GM23248 (cell line): ENCODE measurements at regions not wholly inside any gene's neighbourhood (a gene's known extent, or its start where the extent isn't known, plus 50 kb on each side); places are given as distances from the start of the nearest gene placed in this dataset.
A peak's percentile ranks its signal among the peaks of the same experiment; 100 is the strongest.

Experiments
- DNase-seq: peaks from one replicate; pipeline ENCODE4 v3.0.0-alpha.2; 2015
- H2AFZ ChIP-seq: fragments of 200-600 bp; sonication (generic); 2 replicates; pipeline ENCODE4 v1.6.1; 2016; ENCODE audit warnings: antibody characterized with exemption
- H3F3A ChIP-seq: fragments of 200-600 bp; sonication (generic); 2 replicates; pipeline ENCODE4 v1.6.1; 2016; ENCODE audit warnings: mild to moderate bottlenecking, antibody characterized with exemption, mixed run types; ENCODE audit not compliant: insufficient read depth
- H3K27ac ChIP-seq: fragments of 200-600 bp; sonication (generic); 2 replicates; pipeline ENCODE4 v1.5.1; 2016; ENCODE audit warnings: mild to moderate bottlenecking
- H3K27me3 ChIP-seq: fragments of 200-600 bp; sonication (generic); replicated peaks from 2 replicates; pipeline ENCODE4 v1.6.1; 2016; ENCODE audit warnings: mild to moderate bottlenecking; ENCODE audit not compliant: insufficient read depth
- H3K36me3 ChIP-seq: fragments of 200-600 bp; sonication (generic); 2 replicates; pipeline ENCODE4 v1.6.1; 2016; ENCODE audit warnings: low read depth, mild to moderate bottlenecking
- H3K4me1 ChIP-seq: fragments of 200-600 bp; sonication (generic); 2 replicates; pipeline ENCODE4 v1.6.1; 2016; ENCODE audit warnings: mild to moderate bottlenecking; ENCODE audit not compliant: insufficient read depth
- H3K4me2 ChIP-seq: fragments of 200-600 bp; sonication (generic); one replicate; pipeline ENCODE4 v1.6.1; 2016; ENCODE audit warnings: mild to moderate bottlenecking; ENCODE audit not compliant: unreplicated experiment
- H3K4me3 ChIP-seq: fragments of 200-600 bp; sonication (generic); 2 replicates; pipeline ENCODE4 v1.5.1; 2016; ENCODE audit warnings: mild to moderate bottlenecking
- H3K79me2 ChIP-seq: fragments of 200-600 bp; sonication (generic); 2 replicates; pipeline ENCODE4 v1.6.1; 2016; ENCODE audit warnings: mild to moderate bottlenecking; ENCODE audit not compliant: insufficient read depth
- H3K9ac ChIP-seq: fragments of 200-600 bp; sonication (generic); 2 replicates; pipeline ENCODE4 v1.6.1; 2016; ENCODE audit warnings: mild to moderate bottlenecking
- H3K9me2 ChIP-seq: fragments of 200-600 bp; sonication (generic); 2 replicates; pipeline ENCODE4 v1.6.1; 2016; ENCODE audit warnings: mixed run types, mild to moderate bottlenecking, moderate library complexity; ENCODE audit not compliant: insufficient read depth
- H3K9me3 ChIP-seq: fragments of 200-600 bp; sonication (generic); one replicate; pipeline ENCODE4 v1.6.1; 2017; ENCODE audit warnings: low read depth
- H4K20me1 ChIP-seq: fragments of 200-600 bp; sonication (generic); 2 replicates; pipeline ENCODE4 v1.6.0; 2016; ENCODE audit not compliant: insufficient read depth
- EZH2 ChIP-seq: fragments of 200-600 bp; sonication (generic); IDR thresholded peaks from 2 replicates; pipeline ENCODE4 v1.6.1; 2018; ENCODE audit warnings: antibody characterized with exemption, mild to moderate bottlenecking; ENCODE audit not compliant: insufficient read depth, poor library complexity, severe bottlenecking
- EZH2phosphoT487 ChIP-seq: fragments of 200-600 bp; sonication (generic); IDR thresholded peaks from 2 replicates; pipeline ENCODE4 v1.6.1; 2018; ENCODE audit warnings: antibody characterized with exemption, moderate library complexity, mild to moderate bottlenecking, low read depth; ENCODE audit not compliant: insufficient read depth
- WGBS, 2 experiments: methylation state at CpG; one replicate each; pipeline ENCODE4 v1.1.6; 2015 to 2017; ENCODE audit warnings: low lambda C conversion rate in 2 of 2, low coverage in 1 of 2; ENCODE audit errors: missing lambda C conversion rate in 2 of 2; 5-methylcytosine and 5-hydroxymethylcytosine counted together
- in situ Hi-C: fragments of 300-500 bp; cut with MboI; formaldehyde crosslinking; loops from 2 replicates; pipeline ENCODE4 v1.15.0; 2020

DNA sequence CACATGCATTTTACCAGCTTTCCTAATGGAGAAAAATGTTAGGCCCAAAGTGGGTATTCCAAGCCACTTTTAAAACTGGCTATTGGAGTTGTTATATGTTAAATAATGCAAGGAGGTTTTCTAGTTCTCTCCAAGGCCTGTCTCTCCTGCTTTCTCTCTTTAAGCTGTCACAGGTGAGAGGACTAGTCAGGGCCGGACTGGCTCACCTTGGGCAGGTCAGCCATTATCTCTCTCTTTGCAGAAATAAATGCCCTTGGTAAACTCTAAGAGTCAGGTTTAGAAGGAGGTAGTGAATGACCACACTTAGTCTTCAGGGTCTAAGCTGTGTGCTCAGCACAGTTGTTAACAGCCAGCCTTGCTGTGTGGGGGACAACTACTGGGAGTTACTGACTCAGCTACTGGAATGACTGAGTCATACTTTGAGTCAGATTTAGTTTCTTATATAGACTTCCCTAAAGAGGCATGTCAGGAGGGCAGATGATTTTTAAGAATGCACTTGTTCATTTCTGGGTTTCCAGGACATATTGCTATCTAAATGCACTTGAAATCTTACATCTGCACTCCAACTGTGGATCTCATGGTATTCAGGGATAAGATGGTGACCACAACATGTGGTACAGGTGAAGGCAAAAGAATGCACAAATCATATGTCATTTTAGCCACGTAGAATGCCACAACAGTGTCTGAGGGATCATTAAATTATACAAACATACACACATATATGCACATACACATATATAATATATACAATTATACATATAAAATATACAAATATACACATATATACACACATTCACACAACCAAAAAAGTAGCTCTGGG lies 719.4 kb downstream of the EPM2A start:
- H2AFZ ChIP-seq: 0 out of 2 replicates have a peak overlapping the region, but pooled peaks have one; percentile 2
- no peaks in the 10 kb centered on the region for H3K79me2 ChIP-seq
- peak overlapping the region; percentile 61 for H3K27ac ChIP-seq
- peaks cover 22% of the 10 kb centered on the region for H3K4me1 ChIP-seq
- H3K9me3 ChIP-seq: no peaks in the 10 kb centered on the region
- H3K9ac ChIP-seq: peak overlapping the region; percentile 7; the same call in 1 of the 2 replicates
- H3K4me2 ChIP-seq: peak overlapping the region; percentile 37
- DNase-seq: peak; percentile 95
- H3K27me3 ChIP-seq: no peaks in the 10 kb centered on the region
- no peaks in the 10 kb centered on the region for H3K36me3 ChIP-seq
- H3K9me2 ChIP-seq: no peaks in the 10 kb centered on the region
- H3K4me3 ChIP-seq: no peak overlapping the region
- no peaks in the 10 kb centered on the region for H4K20me1 ChIP-seq
- peaks cover 21% of the 10 kb centered on the region for H3F3A ChIP-seq
- WGBS, 2 experiments: 23 to 36% methylated on average over 2 of the region's 2 CpGs
- TF ChIP-seq EZH2: no peak
- no peak for TF ChIP-seq EZH2phosphoT487
- in situ Hi-C loops: no loop called here

DNA sequence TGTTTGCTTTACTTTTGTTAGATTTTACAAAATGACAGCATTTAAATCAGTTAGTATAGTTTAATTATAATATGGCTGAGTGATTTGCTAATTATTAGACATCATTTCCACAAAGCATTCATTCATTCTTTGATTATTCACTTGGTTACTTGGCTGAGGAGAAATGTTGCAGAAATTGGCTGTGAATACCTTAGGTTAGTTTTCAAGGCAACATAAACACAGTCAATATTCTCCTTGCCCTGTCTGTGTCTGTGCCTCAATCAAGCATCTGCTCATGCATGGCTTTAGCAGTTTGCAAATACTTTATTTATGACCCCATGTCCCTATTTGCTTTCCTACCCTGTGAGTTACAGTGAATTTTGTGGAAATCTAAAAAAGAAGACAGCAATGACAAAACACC lies 718.3 kb downstream of the EPM2A start:
- Histone ChIP-seq H4K20me1 (no peaks in the 10 kb centered on the region), H3K4me3 (no peak overlapping the region), H3K27ac (no peak overlapping the region), H3K36me3 (no peaks in the 10 kb centered on the region), H3K4me2 (no peak overlapping the region), H2AFZ (no peak overlapping the region), H3K79me2 (no peaks in the 10 kb centered on the region), H3K9me2 (no peaks in the 10 kb centered on the region), H3K9ac (no peak overlapping the region), H3K9me3 (no peaks in the 10 kb centered on the region), H3K27me3 (no peaks in the 10 kb centered on the region), H3F3A (peaks cover 21% of the 10 kb centered on the region), H3K4me1 (peaks cover 22% of the 10 kb centered on the region)
- no peak for DNase-seq
- in situ Hi-C loops: no loop called here
- TF ChIP-seq EZH2phosphoT487: no peak
- no peak for TF ChIP-seq EZH2

DNA sequence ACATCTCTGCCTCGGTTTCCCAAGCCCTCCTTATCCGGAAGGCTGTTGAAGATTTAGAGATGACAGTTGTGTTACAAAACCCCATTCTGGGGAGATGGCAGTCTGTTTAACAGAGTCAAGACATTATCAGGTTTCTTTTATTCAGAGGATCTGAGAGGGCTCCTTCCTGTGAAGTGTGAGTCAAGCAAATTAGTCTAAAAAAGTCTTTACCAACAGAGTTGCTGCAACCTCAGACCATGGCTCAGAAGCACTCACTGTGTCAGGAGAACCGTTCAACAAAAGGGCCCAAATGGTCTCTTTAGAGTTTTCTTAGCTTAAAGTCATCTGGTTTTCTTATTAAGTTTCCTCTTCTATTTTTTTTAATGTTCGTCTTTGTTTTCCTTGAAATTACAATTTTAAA lies 717.8 kb downstream of the EPM2A start:
- Histone ChIP-seq H3K79me2 (no peaks in the 10 kb centered on the region), H3K36me3 (no peaks in the 10 kb centered on the region), H3K9me2 (no peaks in the 10 kb centered on the region), H3K27me3 (no peaks in the 10 kb centered on the region), H3K4me3 (no peak overlapping the region), H3F3A (peaks cover 21% of the 10 kb centered on the region), H3K9ac (no peak overlapping the region), H3K4me1 (peaks cover 22% of the 10 kb centered on the region), H2AFZ (no peak overlapping the region), H4K20me1 (no peaks in the 10 kb centered on the region), H3K9me3 (no peaks in the 10 kb centered on the region), H3K4me2 (no peak overlapping the region), H3K27ac (no peak overlapping the region)
- peak; percentile 60 for DNase-seq
- 71 to 79% methylated on average over 4 of the region's 4 CpGs for WGBS, 2 experiments
- in situ Hi-C loops: no loop called here
- no peak for TF ChIP-seq EZH2phosphoT487
- TF ChIP-seq EZH2: no peak

DNA sequence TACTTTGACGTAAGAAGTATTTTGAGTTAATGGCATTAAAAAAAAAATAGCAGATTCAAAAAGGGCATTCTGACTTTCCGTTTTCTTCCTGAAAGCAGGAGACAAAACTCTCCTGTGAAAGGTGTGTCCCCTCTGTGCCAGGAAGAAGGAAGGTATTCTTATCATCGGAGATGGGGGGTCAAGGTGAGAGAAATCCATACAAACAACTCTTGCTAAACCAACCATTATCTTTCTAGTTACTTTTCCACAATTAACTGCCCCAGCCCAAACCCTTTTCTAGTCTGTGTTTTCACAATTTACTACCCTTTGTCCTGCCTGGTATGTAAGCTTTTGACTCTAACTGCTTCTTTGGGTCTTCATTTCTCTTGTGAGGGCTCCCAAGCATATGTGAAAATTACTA lies 717.3 kb downstream of the EPM2A start:
- WGBS, 2 experiments: 97% methylated on average over 3 of the region's 3 CpGs
- no peak for DNase-seq
- H3F3A ChIP-seq: peaks cover 21% of the 10 kb centered on the region
- peaks cover 22% of the 10 kb centered on the region for H3K4me1 ChIP-seq
- in situ Hi-C loops: no loop called here
- H3K27ac ChIP-seq: no peak overlapping the region
- no peaks in the 10 kb centered on the region for H3K9me2 ChIP-seq
- no peaks in the 10 kb centered on the region for H4K20me1 ChIP-seq
- H3K27me3 ChIP-seq: no peaks in the 10 kb centered on the region
- no peaks in the 10 kb centered on the region for H3K36me3 ChIP-seq
- TF ChIP-seq EZH2 (no peak), EZH2phosphoT487 (no peak)
- no peak overlapping the region for H2AFZ ChIP-seq
- H3K4me2 ChIP-seq: no peak overlapping the region
- H3K4me3 ChIP-seq: no peak overlapping the region
- H3K79me2 ChIP-seq: no peaks in the 10 kb centered on the region
- no peaks in the 10 kb centered on the region for H3K9me3 ChIP-seq
- H3K9ac ChIP-seq: no peak overlapping the region

DNA sequence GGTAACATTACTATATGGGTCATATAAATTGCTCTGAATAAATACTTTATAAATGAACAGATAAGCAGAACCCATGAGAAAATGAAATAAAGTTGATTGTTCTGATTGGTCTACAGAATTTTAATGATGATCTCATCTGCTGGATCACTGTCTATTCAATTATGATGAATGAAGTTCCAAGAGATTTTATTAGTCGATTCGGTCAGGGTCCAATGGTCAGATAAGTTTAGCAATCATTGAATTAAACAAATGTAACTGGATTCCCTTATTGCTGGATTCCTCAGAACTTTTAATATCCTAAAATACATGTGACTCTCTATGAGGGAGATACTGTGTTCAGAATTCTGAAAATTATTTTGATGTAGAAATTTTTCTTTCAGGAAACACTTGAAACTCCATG lies 715.2 kb downstream of the EPM2A start:
- H3K4me1 ChIP-seq: peaks cover 22% of the 10 kb centered on the region
- no peaks in the 10 kb centered on the region for H3K79me2 ChIP-seq
- in situ Hi-C loops: no loop called here

More for the DNA sequence above, 715.2 kb downstream of the EPM2A start:
- Histone ChIP-seq H3K9ac (no peak overlapping the region), H3K9me3 (no peaks in the 10 kb centered on the region), H2AFZ (no peak overlapping the region), H3K4me3 (no peak overlapping the region), H3K27ac (no peak overlapping the region), H3K36me3 (no peaks in the 10 kb centered on the region), H3K4me2 (no peak overlapping the region), H4K20me1 (no peaks in the 10 kb centered on the region), H3F3A (peaks cover 16% of the 10 kb centered on the region), H3K27me3 (no peaks in the 10 kb centered on the region), H3K9me2 (no peaks in the 10 kb centered on the region)
- WGBS, 2 experiments: 93 to 100% methylated on average over 2 of the region's 2 CpGs
- TF ChIP-seq EZH2phosphoT487 (no peak), EZH2 (no peak)
- no peak for DNase-seq
